ENCODE measurements at regions not wholly inside any gene's neighbourhood (a gene's known extent, or its start where the extent isn't known, plus 50 kb on each side); places are given as distances from the start of the nearest gene placed in this dataset.

DNA sequence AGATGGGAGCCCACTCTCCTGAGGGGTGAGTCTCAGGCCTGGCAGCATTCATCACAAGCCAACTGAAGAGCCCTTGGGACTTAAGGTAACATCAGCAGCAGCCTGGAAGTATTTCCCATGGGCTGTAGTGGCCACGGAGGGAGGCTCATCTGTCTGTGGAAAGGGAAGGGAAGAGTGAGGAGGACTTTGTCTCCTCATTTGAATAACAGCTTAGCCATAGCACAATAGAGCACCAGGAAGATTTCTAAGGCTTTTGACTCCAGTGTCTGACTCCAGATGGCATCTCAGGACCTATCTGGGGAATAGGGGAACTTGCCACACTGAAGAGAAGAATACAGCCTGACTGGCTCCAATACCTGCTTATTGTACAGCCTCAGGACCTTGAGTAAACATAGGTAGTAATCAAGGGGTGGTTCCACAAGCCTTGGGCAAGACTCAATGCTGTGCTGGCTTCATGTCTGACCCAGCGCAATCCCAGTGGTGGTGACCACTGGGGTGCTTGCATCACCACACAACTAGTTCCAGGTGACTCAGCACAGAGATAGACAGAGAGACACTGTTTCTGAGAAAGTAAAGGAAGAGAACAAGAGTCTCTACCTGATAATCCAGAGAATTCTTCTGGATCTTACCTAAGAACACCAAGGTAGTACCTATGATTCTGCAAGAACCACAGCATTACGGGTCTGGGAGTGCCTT lies 510.5 kb upstream of the CCDC179 start:
- Mint-ChIP-seq H3K4me1 (ENCODE audit: low read depth, unreplicated experiment) (no peaks in the 10 kb centered on the region), H3K27ac (ENCODE audit: unreplicated experiment) (no peak overlapping the region), H3K27me3 (ENCODE audit: insufficient read depth, unreplicated experiment) (no peaks in the 10 kb centered on the region), H3K36me3 (ENCODE audit: insufficient read depth, unreplicated experiment) (no peaks in the 10 kb centered on the region), H3K9me3 (ENCODE audit: unreplicated experiment) (no peaks in the 10 kb centered on the region), H3K4me3 (ENCODE audit: unreplicated experiment) (no peak overlapping the region)
- H3K4me3 ChIP-seq (ENCODE audit: low read depth, low read length), result no peak overlapping the region
- H3K9me3 ChIP-seq, result no peaks in the 10 kb centered on the region
- DNase-seq, result no peak
- ChIA-PET POLR2A (no interaction called here), CTCF (no interaction called here)
- TF ChIP-seq, protein P1, sequence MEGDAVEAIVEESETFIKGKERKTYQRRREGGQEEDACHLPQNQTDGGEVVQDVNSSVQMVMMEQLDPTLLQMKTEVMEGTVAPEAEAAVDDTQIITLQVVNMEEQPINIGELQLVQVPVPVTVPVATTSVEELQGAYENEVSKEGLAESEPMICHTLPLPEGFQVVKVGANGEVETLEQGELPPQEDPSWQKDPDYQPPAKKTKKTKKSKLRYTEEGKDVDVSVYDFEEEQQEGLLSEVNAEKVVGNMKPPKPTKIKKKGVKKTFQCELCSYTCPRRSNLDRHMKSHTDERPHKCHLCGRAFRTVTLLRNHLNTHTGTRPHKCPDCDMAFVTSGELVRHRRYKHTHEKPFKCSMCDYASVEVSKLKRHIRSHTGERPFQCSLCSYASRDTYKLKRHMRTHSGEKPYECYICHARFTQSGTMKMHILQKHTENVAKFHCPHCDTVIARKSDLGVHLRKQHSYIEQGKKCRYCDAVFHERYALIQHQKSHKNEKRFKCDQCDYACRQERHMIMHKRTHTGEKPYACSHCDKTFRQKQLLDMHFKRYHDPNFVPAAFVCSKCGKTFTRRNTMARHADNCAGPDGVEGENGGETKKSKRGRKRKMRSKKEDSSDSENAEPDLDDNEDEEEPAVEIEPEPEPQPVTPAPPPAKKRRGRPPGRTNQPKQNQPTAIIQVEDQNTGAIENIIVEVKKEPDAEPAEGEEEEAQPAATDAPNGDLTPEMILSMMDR (IDR thresholded peaks at IDR 0.05; ENCODE audit: insufficient read depth in 1 of 2, low read depth in 1 of 2, low read length in 1 of 2, severe bottlenecking in 1 of 2, unreplicated experiment in 1 of 2), result no peak
- H3K27me3 ChIP-seq (replicated peaks; ENCODE audit: control insufficient read depth, insufficient read depth, low read length), result no peaks in the 10 kb centered on the region
- no peaks in the 10 kb centered on the region for H3K36me3 ChIP-seq (ENCODE audit: control insufficient read depth, insufficient read depth, low read length)
- no TSS peak for BruUV-seq (replicated peaks)
- no peaks in the 10 kb centered on the region for H3K4me1 ChIP-seq
- intact Hi-C loops (cut with micrococcal nuclease; ENCODE audit: unreplicated experiment), result no loop called here

DNA sequence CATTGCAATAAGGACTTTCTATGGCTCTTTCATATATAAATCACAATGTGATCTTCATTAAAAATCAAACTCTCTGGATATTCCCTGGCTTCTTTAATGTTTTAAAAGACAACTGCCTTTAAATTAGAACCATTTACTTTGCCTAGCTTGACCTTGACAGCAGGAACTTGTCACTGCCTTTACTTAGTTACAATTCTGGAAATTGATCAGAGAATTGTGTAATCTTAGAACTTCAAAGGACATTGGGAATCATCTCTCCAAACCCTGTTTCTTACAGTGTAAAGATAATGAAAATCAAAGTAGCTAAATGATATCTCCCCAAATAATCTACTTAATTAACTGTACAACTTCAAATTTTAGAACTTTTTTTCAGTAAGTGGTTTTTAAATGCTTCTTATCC lies 517.6 kb upstream of the CCDC179 start:
- TF ChIP-seq, protein P1 (IDR thresholded peaks at IDR 0.05; ENCODE audit: insufficient read depth in 1 of 2, low read depth in 1 of 2, low read length in 1 of 2, severe bottlenecking in 1 of 2, unreplicated experiment in 1 of 2), result no peak
- Histone ChIP-seq H3K27me3 (replicated peaks; ENCODE audit: control insufficient read depth, insufficient read depth, low read length) (no peaks in the 10 kb centered on the region), H3K4me3 (ENCODE audit: low read depth, low read length) (no peak overlapping the region), H3K4me1 (no peaks in the 10 kb centered on the region), H3K9me3 (no peaks in the 10 kb centered on the region), H3K36me3 (ENCODE audit: control insufficient read depth, insufficient read depth, low read length) (no peaks in the 10 kb centered on the region)
- H3K4me3 Mint-ChIP-seq (ENCODE audit: unreplicated experiment), result no peak overlapping the region
- CTCF ChIA-PET, result no interaction called here
- H3K36me3 Mint-ChIP-seq (ENCODE audit: insufficient read depth, unreplicated experiment), result no peaks in the 10 kb centered on the region
- no peaks in the 10 kb centered on the region for H3K27me3 Mint-ChIP-seq (ENCODE audit: insufficient read depth, unreplicated experiment)
- POLR2A ChIA-PET, result no interaction called here
- no TSS peak for BruUV-seq (replicated peaks)
- intact Hi-C loops (cut with micrococcal nuclease; ENCODE audit: unreplicated experiment), result no loop called here
- DNase-seq, result no peak
- no peaks in the 10 kb centered on the region for H3K4me1 Mint-ChIP-seq (ENCODE audit: low read depth, unreplicated experiment)
- no peaks in the 10 kb centered on the region for H3K9me3 Mint-ChIP-seq (ENCODE audit: unreplicated experiment)
- H3K27ac Mint-ChIP-seq (ENCODE audit: unreplicated experiment), result no peak overlapping the region

DNA sequence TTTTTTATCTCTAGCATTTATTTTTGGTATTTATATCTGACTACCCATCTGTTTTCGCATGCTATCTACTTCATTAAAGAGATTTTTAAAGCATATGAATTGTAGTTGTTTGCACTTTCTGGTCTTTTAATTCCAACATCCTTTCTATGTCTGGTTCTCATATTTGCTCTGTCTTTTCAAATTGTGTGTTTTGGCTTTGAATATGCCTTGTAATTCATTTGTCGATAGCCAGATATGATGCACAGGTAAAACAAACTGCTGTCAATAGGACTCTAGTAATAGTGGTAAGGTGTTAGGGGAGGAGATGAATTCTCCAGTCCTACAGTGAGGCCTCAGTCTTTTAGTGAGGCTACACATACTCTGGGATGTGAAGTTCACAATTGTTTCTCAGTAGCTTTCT lies 530.8 kb upstream of the CCDC179 start:
- H3K4me3 Mint-ChIP-seq (ENCODE audit: unreplicated experiment), result no peak overlapping the region
- H3K9me3 ChIP-seq, result no peaks in the 10 kb centered on the region
- TF ChIP-seq, protein P1 (IDR thresholded peaks at IDR 0.05; ENCODE audit: insufficient read depth in 1 of 2, low read depth in 1 of 2, low read length in 1 of 2, severe bottlenecking in 1 of 2, unreplicated experiment in 1 of 2), result no peak
- no peaks in the 10 kb centered on the region for H3K9me3 Mint-ChIP-seq (ENCODE audit: unreplicated experiment)
- no peaks in the 10 kb centered on the region for H3K27me3 Mint-ChIP-seq (ENCODE audit: insufficient read depth, unreplicated experiment)
- DNase-seq, result no peak
- CTCF ChIA-PET, result no interaction called here
- no peak overlapping the region for H3K27ac Mint-ChIP-seq (ENCODE audit: unreplicated experiment)
- H3K36me3 ChIP-seq (ENCODE audit: control insufficient read depth, insufficient read depth, low read length), result no peaks in the 10 kb centered on the region
- H3K27me3 ChIP-seq (replicated peaks; ENCODE audit: control insufficient read depth, insufficient read depth, low read length), result no peaks in the 10 kb centered on the region
- H3K4me3 ChIP-seq (ENCODE audit: low read depth, low read length), result no peak overlapping the region
- intact Hi-C loops (cut with micrococcal nuclease; ENCODE audit: unreplicated experiment), result no loop called here
- no TSS peak for BruUV-seq (replicated peaks)
- no peaks in the 10 kb centered on the region for H3K4me1 Mint-ChIP-seq (ENCODE audit: low read depth, unreplicated experiment)
- H3K4me1 ChIP-seq, result no peaks in the 10 kb centered on the region
- H3K36me3 Mint-ChIP-seq (ENCODE audit: insufficient read depth, unreplicated experiment), result no peaks in the 10 kb centered on the region
- POLR2A ChIA-PET, result no interaction called here
